Effector memory CD8-positive, alpha-beta T cell (primary cell): ENCODE measurements at regions not wholly inside any gene's neighbourhood (a gene's known extent, or its start where the extent isn't known, plus 50 kb on each side); places are given as distances from the start of the nearest gene placed in this dataset.

Experiments
- ATAC-seq: fragments of 150-1000 bp; cut with Tn5 transposase; replicated peaks from 2 replicates; pipeline ENCODE4 v1.10.0; 2021; ENCODE audit warnings: mild to moderate bottlenecking, moderate library complexity
- DNase-seq, 3 experiments: peaks; one replicate each; pipeline ENCODE4 v3.0.0; 2021
- H3K27ac Mint-ChIP-seq, 2 donors: one replicate each; pipeline ENCODE4 v1.8.0; 2022; ENCODE audit warnings: mild to moderate bottlenecking in 2 of 2, mixed read lengths in 2 of 2, moderate library complexity in 2 of 2
- H3K27me3 Mint-ChIP-seq, 2 donors: one replicate each; pipeline ENCODE4 v1.8.0; 2022; ENCODE audit warnings: mixed read lengths in 2 of 2
- H3K36me3 Mint-ChIP-seq: one replicate; pipeline ENCODE4 v1.8.0; 2022; ENCODE audit warnings: mild to moderate bottlenecking, moderate library complexity, mixed read lengths; ENCODE audit not compliant: insufficient read depth
- H3K4me1 Mint-ChIP-seq, 2 donors: one replicate each; pipeline ENCODE4 v1.8.0; 2022; ENCODE audit warnings: low read depth in 2 of 2, mixed read lengths in 2 of 2
- H3K4me3 Mint-ChIP-seq, 2 donors: one replicate each; pipeline ENCODE4 v1.8.0; 2022; ENCODE audit warnings: mild to moderate bottlenecking in 2 of 2, mixed read lengths in 2 of 2, moderate library complexity in 2 of 2
- H3K9me3 Mint-ChIP-seq, 2 donors: one replicate each; pipeline ENCODE4 v1.8.0; 2022; ENCODE audit warnings: mixed read lengths in 2 of 2

DNA sequence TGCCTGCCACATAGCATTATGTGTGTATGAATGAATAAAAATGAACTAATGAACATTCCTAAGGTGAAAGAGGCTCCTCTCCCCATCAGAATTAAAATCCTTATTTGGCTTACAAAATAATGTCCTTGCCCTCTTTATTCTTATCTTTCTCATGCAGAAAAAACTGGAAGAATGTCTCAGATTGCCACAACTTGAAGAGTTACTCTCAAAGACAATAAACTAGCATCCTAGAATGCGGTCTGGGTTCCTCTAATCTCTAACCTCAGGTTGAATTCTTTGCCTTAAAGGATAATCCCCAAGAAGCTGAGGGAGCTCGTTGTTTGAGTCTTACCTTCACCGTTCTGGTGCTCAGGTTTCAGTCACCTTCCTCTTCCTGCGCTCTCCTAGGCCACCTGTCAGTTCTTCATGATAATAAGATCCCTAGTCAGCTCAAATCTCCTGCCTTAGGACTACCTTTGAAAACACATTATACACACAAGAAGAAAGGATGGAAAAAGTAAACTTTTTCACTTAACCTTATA, 147.1 kb downstream of the PHLDA1 start:
- DNase-seq: no peak
- H3K27me3 Mint-ChIP-seq: peaks cover 7 to 10% of the 10 kb centered on the region in 2 donors
- H3K27ac Mint-ChIP-seq: no peak overlapping the region
- no peaks in the 10 kb centered on the region for H3K4me1 Mint-ChIP-seq
- no peak overlapping the region for H3K4me3 Mint-ChIP-seq
- no peak for ATAC-seq
- H3K36me3 Mint-ChIP-seq: no peaks in the 10 kb centered on the region
- H3K9me3 Mint-ChIP-seq: no peaks in the 10 kb centered on the region

DNA sequence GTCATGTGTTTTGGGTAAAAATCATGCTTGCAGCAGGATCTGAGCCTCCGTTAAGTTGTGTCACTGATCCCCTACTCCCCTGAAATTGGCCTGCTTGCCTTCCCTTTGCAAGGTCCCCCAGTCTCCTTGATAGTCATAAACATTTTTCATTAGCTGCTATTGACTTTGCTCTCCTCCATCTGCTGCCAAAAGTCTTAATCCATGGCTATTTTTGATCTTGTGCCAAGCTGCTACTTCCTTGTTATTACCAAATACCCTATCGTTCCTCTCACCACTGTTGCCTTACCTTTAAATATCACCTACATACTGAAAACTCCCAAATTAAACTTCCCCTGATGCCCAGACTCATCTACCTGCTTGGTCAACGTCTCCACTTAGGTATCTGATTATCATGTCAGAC, 148.3 kb downstream of the PHLDA1 start:
- H3K27ac Mint-ChIP-seq: no peak overlapping the region
- ATAC-seq: no peak

DNA sequence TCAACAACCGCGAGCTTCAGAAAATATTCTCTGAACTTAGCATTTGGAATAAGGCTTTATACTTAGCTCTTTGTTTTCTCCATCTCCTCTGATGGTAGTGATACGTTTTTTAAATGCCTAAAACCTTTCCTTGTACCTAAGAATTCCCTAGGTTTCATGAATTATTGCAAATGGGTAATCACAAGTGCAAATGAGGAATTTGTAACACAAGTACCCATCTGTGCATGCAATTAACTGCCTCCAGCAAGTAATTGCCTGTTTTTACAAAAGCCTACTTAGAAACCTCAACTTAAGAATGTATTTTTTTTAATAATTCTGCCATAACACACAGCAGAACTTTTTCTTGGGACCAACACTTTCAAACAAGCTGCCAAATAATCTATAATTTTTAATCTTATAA, 149.2 kb downstream of the PHLDA1 start:
- ATAC-seq: no peak

More for the DNA sequence above, 148.3 kb downstream of the PHLDA1 start:
- no peaks in the 10 kb centered on the region for H3K4me1 Mint-ChIP-seq
- no peaks in the 10 kb centered on the region for H3K36me3 Mint-ChIP-seq
- no peak for DNase-seq
- no peak overlapping the region for H3K4me3 Mint-ChIP-seq
- H3K27me3 Mint-ChIP-seq: peaks cover 5 to 7% of the 10 kb centered on the region in 2 donors
- no peaks in the 10 kb centered on the region for H3K9me3 Mint-ChIP-seq

DNA sequence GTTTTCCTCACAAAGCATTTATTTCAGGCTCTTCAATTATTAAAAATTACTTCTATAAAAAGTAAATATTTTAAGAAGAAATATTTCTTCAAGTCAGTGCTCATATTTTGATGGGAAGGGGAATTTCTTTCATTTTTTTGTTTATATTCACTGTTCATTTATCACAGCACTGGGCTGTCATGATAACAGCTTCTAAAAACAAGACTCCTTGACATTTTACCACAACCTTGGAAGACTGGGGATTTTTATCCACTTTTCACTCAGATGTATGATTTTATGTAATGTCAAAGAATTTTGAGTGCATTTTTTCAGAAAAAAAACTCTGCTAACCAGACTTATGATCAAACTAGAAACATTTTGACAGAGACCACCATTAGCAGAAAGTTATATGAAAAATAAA, 149.7 kb downstream of the PHLDA1 start:
- H3K9me3 Mint-ChIP-seq: no peaks in the 10 kb centered on the region
- H3K36me3 Mint-ChIP-seq: no peaks in the 10 kb centered on the region
- H3K4me3 Mint-ChIP-seq: no peak overlapping the region
- no peaks in the 10 kb centered on the region for H3K4me1 Mint-ChIP-seq
- no peak overlapping the region for H3K27ac Mint-ChIP-seq
- peaks cover 9 to 10% of the 10 kb centered on the region in 2 donors for H3K27me3 Mint-ChIP-seq
- DNase-seq (no peak), ATAC-seq (no peak)

More for the DNA sequence above, 149.2 kb downstream of the PHLDA1 start:
- Mint-ChIP-seq H3K27ac (no peak overlapping the region), H3K4me3 (no peak overlapping the region), H3K27me3 (peaks cover 7 to 9% of the 10 kb centered on the region in 2 donors), H3K36me3 (no peaks in the 10 kb centered on the region), H3K9me3 (no peaks in the 10 kb centered on the region), H3K4me1 (no peaks in the 10 kb centered on the region)
- DNase-seq: no peak

DNA sequence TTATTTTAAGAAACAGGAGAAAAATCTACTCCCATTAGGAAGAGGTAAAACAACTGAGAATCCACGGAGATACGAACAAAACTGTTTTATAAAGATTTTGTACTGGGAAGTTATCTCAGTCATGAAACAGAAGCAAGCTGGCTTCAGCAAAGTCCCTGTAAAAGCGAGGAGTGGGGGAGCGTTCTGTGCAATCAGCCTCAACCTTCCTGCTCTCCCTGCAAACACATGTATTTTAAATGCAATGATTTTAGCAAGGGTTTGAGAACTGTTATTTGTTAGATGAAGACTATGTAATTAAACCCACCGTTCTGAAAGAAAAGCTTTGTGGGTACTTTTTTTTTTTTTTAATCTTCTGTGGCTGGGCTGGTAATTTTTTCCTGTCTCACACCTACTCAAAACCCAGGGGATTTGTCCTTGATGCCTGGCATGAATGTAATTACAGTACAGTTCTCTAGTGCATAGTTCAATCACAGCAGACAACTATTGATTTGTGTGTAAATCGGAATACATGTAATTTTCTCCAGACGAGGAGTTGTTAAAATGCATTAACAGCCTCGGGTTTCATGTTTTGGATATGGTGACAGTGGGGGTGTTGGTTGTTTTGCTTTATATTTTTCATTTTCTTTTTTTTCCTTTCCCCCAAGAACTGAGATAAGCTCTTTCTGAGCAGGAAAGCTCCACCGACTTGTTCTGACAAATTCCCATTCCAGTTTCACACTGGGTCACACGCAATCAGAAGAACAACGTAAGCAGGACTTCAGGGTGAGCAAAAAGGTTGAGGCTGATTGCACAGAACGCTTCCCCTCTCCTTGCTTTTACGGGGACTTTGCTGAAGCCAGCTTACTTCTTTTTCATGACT, 153.6 kb downstream of the PHLDA1 start:
- H3K9me3 Mint-ChIP-seq: no peaks in the 10 kb centered on the region
- peaks cover 19 to 43% of the 10 kb centered on the region in 2 donors for H3K27me3 Mint-ChIP-seq
- ATAC-seq (no peak), DNase-seq (no peak)
- H3K27ac Mint-ChIP-seq: no peak overlapping the region
- no peaks in the 10 kb centered on the region for H3K36me3 Mint-ChIP-seq
- H3K4me1 Mint-ChIP-seq: no peaks in the 10 kb centered on the region
- no peak overlapping the region for H3K4me3 Mint-ChIP-seq

DNA sequence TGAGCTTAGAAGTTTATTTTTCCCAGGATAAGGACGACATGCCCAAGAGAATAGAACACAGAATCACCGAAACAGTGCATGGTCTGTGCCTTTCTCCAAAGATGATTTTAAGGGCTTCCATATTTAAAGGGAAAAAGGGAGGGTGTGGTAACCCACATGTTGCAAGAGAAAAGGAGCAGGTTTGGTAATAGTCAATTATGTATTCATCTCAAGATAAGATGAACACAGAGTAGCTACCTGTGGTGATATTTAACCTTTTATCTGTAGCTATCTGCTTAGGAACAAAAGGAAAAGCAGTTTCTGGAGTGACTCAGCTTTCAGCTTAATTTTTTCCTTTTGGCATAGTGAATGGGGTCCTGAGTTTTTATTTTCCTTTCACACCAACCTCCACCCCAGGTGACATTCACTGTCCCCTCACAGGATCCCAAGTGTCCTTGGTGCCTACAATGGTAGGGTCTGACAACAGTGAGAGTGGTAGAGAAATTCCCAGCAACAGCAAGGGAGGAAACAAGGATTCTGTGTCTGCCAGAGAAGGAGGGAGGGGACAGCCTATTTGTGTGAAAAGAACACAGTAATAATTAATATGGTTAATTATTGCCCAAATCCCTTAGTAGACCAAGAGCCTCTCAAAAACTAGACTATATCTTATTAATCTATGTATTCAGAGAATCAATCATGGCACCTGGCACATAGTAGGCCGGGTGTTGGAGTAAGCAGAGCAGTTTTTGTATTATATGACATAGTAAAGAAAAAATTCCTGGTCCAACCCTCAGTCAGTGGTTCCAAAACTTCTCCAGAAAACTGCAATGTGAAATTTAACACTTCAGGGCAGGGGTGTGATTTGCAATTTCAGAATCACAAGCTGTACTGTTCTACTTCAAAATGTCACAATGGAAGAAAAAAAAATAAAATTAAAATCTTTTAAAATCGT, 154.5 kb downstream of the PHLDA1 start:
- DNase-seq: no peak
- Mint-ChIP-seq H3K9me3 (no peaks in the 10 kb centered on the region), H3K36me3 (no peaks in the 10 kb centered on the region), H3K4me1 (no peaks in the 10 kb centered on the region), H3K27me3 (peaks cover 19 to 49% of the 10 kb centered on the region in 2 donors), H3K27ac (no peak overlapping the region), H3K4me3 (no peak overlapping the region)
- no peak for ATAC-seq

DNA sequence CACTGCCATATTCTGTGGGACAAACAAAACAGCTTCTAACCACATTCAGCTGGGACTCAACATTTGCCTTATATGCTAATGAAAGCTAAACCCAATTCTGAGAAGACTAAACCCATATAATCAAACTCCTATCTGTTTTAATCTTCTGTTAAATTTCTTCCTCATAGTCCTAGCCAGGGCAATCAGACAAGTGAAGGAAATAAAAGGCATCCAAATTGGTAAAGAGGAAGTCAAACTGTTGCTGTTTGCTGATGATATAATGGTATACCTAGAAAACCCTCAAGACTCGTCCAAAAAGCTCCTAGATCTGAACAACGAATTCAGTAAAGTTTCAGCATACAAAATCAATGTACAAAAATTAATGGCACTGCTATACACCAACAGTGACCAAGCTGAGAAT, 157.1 kb downstream of the PHLDA1 start:
- no peaks in the 10 kb centered on the region for H3K36me3 Mint-ChIP-seq
- no peak for ATAC-seq
- H3K4me1 Mint-ChIP-seq: no peaks in the 10 kb centered on the region
- H3K27ac Mint-ChIP-seq: no peak overlapping the region
- no peak for DNase-seq
- peaks cover 19 to 49% of the 10 kb centered on the region in 2 donors for H3K27me3 Mint-ChIP-seq
- H3K9me3 Mint-ChIP-seq: no peaks in the 10 kb centered on the region
- no peak overlapping the region for H3K4me3 Mint-ChIP-seq

DNA sequence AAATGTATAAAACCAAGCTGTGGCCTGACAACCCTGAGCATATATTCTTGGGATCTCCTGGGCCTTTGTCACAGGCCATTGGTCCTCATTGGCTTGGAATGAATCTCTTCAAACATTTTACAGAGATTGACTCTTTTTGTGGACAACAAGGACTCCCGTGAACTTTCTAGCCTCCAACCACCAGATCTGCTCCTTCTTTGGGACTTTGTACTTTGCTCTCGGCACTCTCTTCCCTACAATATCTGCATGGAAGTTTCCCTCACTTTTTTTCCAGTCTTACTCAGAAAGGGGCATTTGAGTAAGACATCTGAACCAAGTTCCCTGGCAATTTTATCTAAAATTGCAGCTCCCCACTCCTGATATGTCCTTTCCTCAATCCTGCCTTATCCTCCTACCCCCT, 158.8 kb downstream of the PHLDA1 start:
- Mint-ChIP-seq H3K4me3 (no peak overlapping the region), H3K9me3 (no peaks in the 10 kb centered on the region), H3K4me1 (no peaks in the 10 kb centered on the region), H3K27ac (no peak overlapping the region), H3K36me3 (no peaks in the 10 kb centered on the region), H3K27me3 (peaks cover 10 to 42% of the 10 kb centered on the region in 2 donors)
- DNase-seq: no peak
- no peak for ATAC-seq

DNA sequence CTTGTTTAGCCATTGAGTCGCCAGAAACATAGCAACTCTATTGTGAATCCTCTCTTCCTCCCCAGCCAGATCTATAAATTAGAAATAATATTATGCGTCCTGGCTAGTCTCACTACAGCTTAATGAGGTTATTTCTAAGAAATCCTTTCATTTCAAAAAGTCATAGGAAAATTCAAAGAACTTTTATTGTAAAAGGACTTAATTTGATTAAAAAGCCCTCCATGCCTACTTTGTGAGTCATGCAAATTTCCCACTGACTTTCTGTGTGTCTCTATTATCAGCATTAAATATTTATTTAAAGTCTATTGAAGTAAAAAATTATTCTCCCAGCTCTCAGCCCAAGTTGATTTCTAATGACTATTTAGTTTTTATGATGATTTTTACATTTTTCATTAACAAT, 160.7 kb downstream of the PHLDA1 start:
- ATAC-seq (no peak), DNase-seq (no peak)
- Mint-ChIP-seq H3K4me3 (no peak overlapping the region), H3K27ac (no peak overlapping the region), H3K4me1 (peaks cover 0 to 3% of the 10 kb centered on the region in 2 donors), H3K36me3 (no peaks in the 10 kb centered on the region), H3K27me3 (peaks cover 10 to 29% of the 10 kb centered on the region in 2 donors), H3K9me3 (peaks cover 0 to 3% of the 10 kb centered on the region in 2 donors)

DNA sequence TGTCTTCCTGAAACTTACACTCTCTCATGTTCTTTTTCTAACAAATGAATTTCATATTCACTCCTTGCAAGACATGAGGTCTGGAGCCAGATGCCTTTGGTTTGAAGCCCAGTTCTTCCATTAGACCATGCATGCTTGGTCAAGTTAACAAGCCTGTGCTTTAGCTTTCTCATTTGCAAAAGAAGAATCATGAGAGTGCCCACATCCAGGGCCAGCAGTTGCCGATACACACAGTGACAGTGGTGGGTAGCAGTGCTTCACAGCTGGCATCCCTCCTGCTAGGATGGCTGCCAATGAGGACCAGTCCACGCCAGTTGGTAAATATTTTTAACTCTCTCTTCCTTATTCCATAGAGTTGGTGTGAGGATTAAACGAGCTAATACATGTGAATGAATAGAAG, 163.1 kb downstream of the PHLDA1 start:
- Mint-ChIP-seq H3K4me1 (peaks cover 0 to 3% of the 10 kb centered on the region in 2 donors), H3K36me3 (no peaks in the 10 kb centered on the region), H3K9me3 (peaks cover 0 to 3% of the 10 kb centered on the region in 2 donors)

DNA sequence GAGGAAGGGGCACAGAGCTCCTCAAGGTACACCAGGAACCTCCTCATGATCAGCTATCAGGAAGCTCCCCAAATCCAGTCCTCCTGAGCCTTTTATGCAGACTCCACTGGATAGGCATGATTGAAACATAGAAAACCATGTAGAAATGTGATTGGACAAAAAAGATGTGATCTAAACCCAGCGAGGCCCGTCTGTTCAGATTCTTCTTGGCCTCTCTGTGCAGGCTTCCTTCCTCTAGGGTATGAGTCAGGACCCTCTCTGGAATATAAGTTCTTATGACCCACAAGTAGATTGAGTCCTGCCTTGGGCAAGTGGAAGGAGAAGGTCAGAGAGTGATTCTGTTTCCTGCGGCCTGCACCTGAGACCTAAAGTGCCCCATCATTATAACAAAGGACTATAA, 166.3 kb downstream of the PHLDA1 start:
- Mint-ChIP-seq H3K36me3 (no peaks in the 10 kb centered on the region), H3K27ac (no peak overlapping the region), H3K4me1 (peaks cover 0 to 3% of the 10 kb centered on the region in 2 donors), H3K27me3 (no peaks in the 10 kb centered on the region), H3K4me3 (no peak overlapping the region), H3K9me3 (peaks cover 0 to 3% of the 10 kb centered on the region in 2 donors)
- DNase-seq (no peak), ATAC-seq (no peak)

More for the DNA sequence above, 163.1 kb downstream of the PHLDA1 start:
- Mint-ChIP-seq H3K27me3 (peaks cover 0 to 11% of the 10 kb centered on the region in 2 donors), H3K27ac (no peak overlapping the region), H3K4me3 (no peak overlapping the region)
- no peak for DNase-seq
- ATAC-seq: no peak

DNA sequence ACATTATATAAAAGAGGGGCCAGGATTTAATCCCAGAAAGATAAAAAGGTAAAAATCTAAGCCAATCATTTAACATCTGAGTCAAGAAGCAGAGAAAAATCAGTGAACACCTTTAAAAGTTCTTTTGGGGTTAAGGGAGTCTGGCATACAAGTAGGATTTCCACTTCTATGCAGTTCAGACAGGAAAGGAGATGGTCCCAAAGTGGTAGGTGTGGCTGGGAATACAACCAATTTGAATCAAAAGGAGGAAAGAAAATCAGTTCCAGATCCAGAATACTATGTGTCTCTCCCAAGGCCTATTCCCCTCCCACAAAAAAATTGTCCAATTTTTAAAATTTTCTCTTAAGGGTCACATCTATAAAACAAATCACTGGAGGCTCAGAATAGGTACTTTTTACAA, 167.4 kb downstream of the PHLDA1 start:
- H3K9me3 Mint-ChIP-seq: peaks cover 0 to 3% of the 10 kb centered on the region in 2 donors
- peaks cover 0 to 3% of the 10 kb centered on the region in 2 donors for H3K4me1 Mint-ChIP-seq
- no peaks in the 10 kb centered on the region for H3K27me3 Mint-ChIP-seq
- no peak overlapping the region for H3K27ac Mint-ChIP-seq
- H3K36me3 Mint-ChIP-seq: no peaks in the 10 kb centered on the region
- no peak overlapping the region for H3K4me3 Mint-ChIP-seq
- DNase-seq (no peak), ATAC-seq (no peak)

DNA sequence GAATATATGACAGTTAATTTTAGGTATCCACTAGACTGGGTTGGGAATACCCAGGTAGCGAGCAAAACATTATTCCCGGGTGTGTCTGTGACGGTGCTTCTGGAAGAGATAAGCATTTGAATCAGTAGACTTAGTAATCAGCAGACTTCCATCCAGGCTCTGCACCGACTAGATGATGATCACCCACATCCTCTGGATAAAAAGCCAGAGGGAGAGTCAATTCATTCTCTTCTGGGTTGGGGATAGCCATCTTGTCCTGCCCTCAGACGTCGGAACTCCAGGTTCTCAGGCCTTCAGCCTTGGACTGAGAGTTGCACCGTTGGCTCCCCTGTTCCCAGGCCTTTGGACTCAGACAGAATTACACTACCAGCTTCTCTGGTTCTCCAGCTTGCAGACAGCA, 168.0 kb downstream of the PHLDA1 start:
- Mint-ChIP-seq H3K36me3 (no peaks in the 10 kb centered on the region), H3K27ac (no peak overlapping the region)

More for the DNA sequence above, 168.0 kb downstream of the PHLDA1 start:
- Mint-ChIP-seq H3K4me1 (peaks cover 0 to 3% of the 10 kb centered on the region in 2 donors), H3K27me3 (no peaks in the 10 kb centered on the region), H3K9me3 (peaks cover 0 to 3% of the 10 kb centered on the region in 2 donors), H3K4me3 (no peak overlapping the region)
- no peak for DNase-seq
- no peak for ATAC-seq
